ENCODE measurements at regions not wholly inside any gene's neighbourhood (a gene's known extent, or its start where the extent isn't known, plus 50 kb on each side); places are given as distances from the start of the nearest gene placed in this dataset.

DNA sequence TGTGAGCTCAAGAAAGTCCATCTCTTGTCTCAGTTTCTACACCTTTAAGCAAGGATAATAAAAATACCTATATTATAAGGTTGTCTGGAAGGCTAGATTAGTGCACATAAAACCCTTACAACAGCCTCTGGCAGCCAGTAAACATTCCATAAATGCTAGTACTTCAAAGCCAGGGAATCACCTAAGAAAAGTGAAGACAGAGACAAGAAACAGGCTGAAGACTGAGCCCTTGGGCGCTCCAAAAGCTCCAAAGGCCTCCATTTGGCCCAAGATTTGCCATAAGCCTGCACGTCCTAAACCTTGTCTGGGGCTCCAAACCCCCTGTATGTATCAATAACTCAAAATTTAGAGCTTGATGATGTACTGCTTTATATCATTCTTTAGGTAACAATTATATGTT is 52.2 kb upstream of the AKIP1 start:
- TF ChIP-seq POLR2A (IDR thresholded peaks at IDR 0.05; ENCODE audit: low read depth, low read length) (no peak), TAF1 (IDR thresholded peaks at IDR 0.05; ENCODE audit: borderline replicate concordance, low read depth, low read length) (no peak)

Measured in GM12892 (cell line).